ENCODE measurements at regions not wholly inside any gene's neighbourhood (a gene's known extent, or its start where the extent isn't known, plus 50 kb on each side); places are given as distances from the start of the nearest gene placed in this dataset.

- DNase-seq, result no peak
These were observed 64.0 kb downstream of the BMP2 start for GRCh38 chr20:6831461-6831860.

- no peak for DNase-seq
These were observed 65.3 kb downstream of the BMP2 start for GRCh38 chr20:6832811-6833210.

GRCh38 chr20:6835609-6836008, 68.1 kb downstream of the BMP2 start:
- no peak for DNase-seq

GRCh38 chr20:6836821-6837374, 69.4 kb downstream of the BMP2 start:
- DNase-seq, result no peak

- DNase-seq, result no peak
These were observed 70.2 kb downstream of the BMP2 start for GRCh38 chr20:6837730-6838129.

GRCh38 chr20:6838181-6838826, 70.8 kb downstream of the BMP2 start:
- no peak for DNase-seq

GRCh38 chr20:6841128-6841527, 73.6 kb downstream of the BMP2 start:
- DNase-seq, result no peak

- DNase-seq, result no peak
These were observed 77.7 kb downstream of the BMP2 start for GRCh38 chr20:6845141-6845540.

- DNase-seq, result no peak
These were observed 80.6 kb downstream of the BMP2 start for GRCh38 chr20:6848041-6848440.

- no peak for DNase-seq
These were observed 81.5 kb downstream of the BMP2 start for GRCh38 chr20:6848992-6849391.

GRCh38 chr20:6851136-6851535, 83.7 kb downstream of the BMP2 start:
- DNase-seq, result no peak

- no peak for DNase-seq
These were observed 85.0 kb downstream of the BMP2 start for GRCh38 chr20:6852478-6852877.

GRCh38 chr20:6855104-6855503, 87.6 kb downstream of the BMP2 start:
- no peak for DNase-seq

- no peak for DNase-seq
These were observed 88.3 kb downstream of the BMP2 start for GRCh38 chr20:6855796-6856195.

- DNase-seq, result no peak
These were observed 90.4 kb downstream of the BMP2 start for GRCh38 chr20:6857927-6858326.

- no peak for DNase-seq
These were observed 95.9 kb downstream of the BMP2 start for GRCh38 chr20:6863355-6863754.

GRCh38 chr20:6863798-6864201, 96.3 kb downstream of the BMP2 start:
- peak in 1 of 56 donors; percentile 1 for DNase-seq

GRCh38 chr20:6864740-6865139, 97.3 kb downstream of the BMP2 start:
- DNase-seq, result no peak

GRCh38 chr20:6866741-6867140, 99.3 kb downstream of the BMP2 start:
- DNase-seq, result no peak

GRCh38 chr20:6868861-6869260, 101.4 kb downstream of the BMP2 start:
- no peak for DNase-seq

GRCh38 chr20:6870559-6870958, 103.1 kb downstream of the BMP2 start:
- no peak for DNase-seq

- no peak for DNase-seq
These were observed 110.1 kb downstream of the BMP2 start for GRCh38 chr20:6877633-6878032.

GRCh38 chr20:6882561-6883291, 115.2 kb downstream of the BMP2 start:
- no peak for DNase-seq
